ENCODE measurements at regions not wholly inside any gene's neighbourhood (a gene's known extent, or its start where the extent isn't known, plus 50 kb on each side); places are given as distances from the start of the nearest gene placed in this dataset.

DNA sequence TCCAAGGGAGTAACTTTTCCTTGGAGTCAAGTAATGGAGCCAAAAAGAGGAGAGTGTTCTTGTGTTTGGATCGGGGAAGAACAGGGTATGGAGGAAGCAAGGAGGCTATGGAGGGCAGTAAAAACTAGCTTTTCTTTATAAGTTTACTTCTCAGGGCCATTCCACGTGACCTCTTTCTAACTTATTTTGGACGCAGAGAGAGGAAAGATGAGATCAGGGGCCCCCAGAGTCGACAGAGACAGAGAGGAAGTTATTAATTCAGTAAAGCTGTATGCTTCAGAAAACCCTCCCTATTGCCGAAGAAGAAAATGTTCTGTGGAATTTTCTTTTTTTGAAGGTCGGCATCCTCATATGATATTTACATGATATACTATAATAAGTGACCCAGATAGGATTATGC, 233.8 kb upstream of the MPDZ start:
- FAIRE-seq: no peak

More for the DNA sequence above, 233.8 kb upstream of the MPDZ start:
- no peak overlapping the region for H3K4me2 ChIP-seq (ENCODE audit: low read depth, low read length)
- no peaks in the 10 kb centered on the region for H4K20me1 ChIP-seq (ENCODE audit: insufficient read depth, low read length)
- intact Hi-C loops (cut with micrococcal nuclease; ENCODE audit: unreplicated experiment): no loop called here
- no peak overlapping the region for H3K9ac ChIP-seq (ENCODE audit: insufficient read depth, low read depth, low read length)
- no peak for ATAC-seq
- H3K27me3 ChIP-seq (ENCODE audit: control insufficient read depth in 1 of 2, insufficient read depth in 2 of 2, low read length in 2 of 2): no peaks in the 10 kb centered on the region
- in situ Hi-C loops (cut with HindIII; ENCODE audit: extremely low pct_ligation_motif_present, low pct_unique_long_range_greater_than_20kb): loop anchor here (10.0 kb wide), 1 partner anchor 52 kb away; no protein-coding TSS in a partner anchor
- H2AFZ ChIP-seq (ENCODE audit: low read length): no peak overlapping the region
- no peaks in the 10 kb centered on the region for H3K36me3 ChIP-seq (replicated peaks in 1 of 2; ENCODE audit: control insufficient read depth in 1 of 2, insufficient read depth in 2 of 2, low read length in 2 of 2)
- H3K4me3 ChIP-seq (replicated peaks in 1 of 3; ENCODE audit: insufficient read depth in 1 of 3, low read depth in 2 of 3, low read length in 3 of 3): no peak overlapping the region
- no peak overlapping the region for H3K27ac ChIP-seq (ENCODE audit: extremely low read length, insufficient read depth, low read length)
- H3K4me1 ChIP-seq (ENCODE audit: insufficient read depth, low read length): no peaks in the 10 kb centered on the region
- 20% methylated on average over 6 of the region's 6 CpGs for WGBS (ENCODE audit: low lambda C conversion rate)
- POLR2A ChIA-PET: no interaction called here
- H3K9me3 ChIP-seq (ENCODE audit: low read length): no peaks in the 10 kb centered on the region
- CTCF ChIA-PET (ENCODE audit: low intra/inter-chr PET ratio, low total read pairs): no interaction called here
- TF ChIP-seq TOPORS (CRISPR knock-in tag; IDR thresholded peaks at IDR 0.05): no peak
- TF ChIP-seq, protein P1, sequence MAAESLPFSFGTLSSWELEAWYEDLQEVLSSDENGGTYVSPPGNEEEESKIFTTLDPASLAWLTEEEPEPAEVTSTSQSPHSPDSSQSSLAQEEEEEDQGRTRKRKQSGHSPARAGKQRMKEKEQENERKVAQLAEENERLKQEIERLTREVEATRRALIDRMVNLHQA (CRISPR knock-in tag; IDR thresholded peaks at IDR 0.05): no peak
- no peak for TF ChIP-seq ZNF574 (CRISPR knock-in tag; IDR thresholded peaks at IDR 0.05)
- TF ChIP-seq, protein P2, sequence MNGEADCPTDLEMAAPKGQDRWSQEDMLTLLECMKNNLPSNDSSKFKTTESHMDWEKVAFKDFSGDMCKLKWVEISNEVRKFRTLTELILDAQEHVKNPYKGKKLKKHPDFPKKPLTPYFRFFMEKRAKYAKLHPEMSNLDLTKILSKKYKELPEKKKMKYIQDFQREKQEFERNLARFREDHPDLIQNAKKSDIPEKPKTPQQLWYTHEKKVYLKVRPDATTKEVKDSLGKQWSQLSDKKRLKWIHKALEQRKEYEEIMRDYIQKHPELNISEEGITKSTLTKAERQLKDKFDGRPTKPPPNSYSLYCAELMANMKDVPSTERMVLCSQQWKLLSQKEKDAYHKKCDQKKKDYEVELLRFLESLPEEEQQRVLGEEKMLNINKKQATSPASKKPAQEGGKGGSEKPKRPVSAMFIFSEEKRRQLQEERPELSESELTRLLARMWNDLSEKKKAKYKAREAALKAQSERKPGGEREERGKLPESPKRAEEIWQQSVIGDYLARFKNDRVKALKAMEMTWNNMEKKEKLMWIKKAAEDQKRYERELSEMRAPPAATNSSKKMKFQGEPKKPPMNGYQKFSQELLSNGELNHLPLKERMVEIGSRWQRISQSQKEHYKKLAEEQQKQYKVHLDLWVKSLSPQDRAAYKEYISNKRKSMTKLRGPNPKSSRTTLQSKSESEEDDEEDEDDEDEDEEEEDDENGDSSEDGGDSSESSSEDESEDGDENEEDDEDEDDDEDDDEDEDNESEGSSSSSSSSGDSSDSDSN (CRISPR knock-in tag; IDR thresholded peaks at IDR 0.05): no peak
- no peak for TF ChIP-seq ZKSCAN1 (IDR thresholded peaks at IDR 0.05; ENCODE audit: low read length)
- TF ChIP-seq TFDP2 (CRISPR knock-in tag; IDR thresholded peaks at IDR 0.05): no peak
- no peaks in the 10 kb centered on the region for H3K79me2 ChIP-seq (ENCODE audit: insufficient read depth, low read length)
- no peak for DNase-seq (ENCODE audit: low spot score)
- no TSS peak for BruUV-seq (replicated peaks)
